ENCODE measurements at regions not wholly inside any gene's neighbourhood (a gene's known extent, or its start where the extent isn't known, plus 50 kb on each side); places are given as distances from the start of the nearest gene placed in this dataset.

DNA sequence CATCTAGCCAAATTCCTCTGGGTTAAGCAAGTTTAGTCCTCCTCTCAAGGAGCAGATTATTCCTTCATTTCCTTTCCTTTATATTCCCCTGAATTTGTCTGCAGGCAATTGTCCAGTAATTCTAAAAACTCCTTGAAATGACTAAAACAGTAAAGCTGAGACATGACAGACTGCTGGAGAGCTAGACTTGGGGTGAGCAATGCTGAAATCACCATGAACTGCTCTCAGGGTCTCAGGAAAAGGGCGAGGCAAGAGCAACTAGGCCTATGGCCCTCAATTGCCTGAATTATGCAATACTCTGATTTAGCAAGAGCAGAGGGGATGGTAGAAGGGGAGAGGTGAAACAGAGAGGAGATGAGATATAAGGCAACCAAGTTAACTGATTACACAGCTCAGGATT is 172.9 kb upstream of the NREP start:
- no peak overlapping the region for H3K27ac ChIP-seq (ENCODE audit: low read length)
- H4K20me1 ChIP-seq (ENCODE audit: insufficient read depth) = no peaks in the 10 kb centered on the region
- H3K9ac ChIP-seq (ENCODE audit: low read length) = no peak overlapping the region
- no peaks in the 10 kb centered on the region for H3K9me3 ChIP-seq (ENCODE audit: low read length)
- no peaks in the 10 kb centered on the region for H3K9me2 ChIP-seq (ENCODE audit: insufficient read depth, low read length)
- H3K27me3 ChIP-seq (ENCODE audit: insufficient read depth, low read depth, low read length) = no peaks in the 10 kb centered on the region
- no peak overlapping the region for H2AFZ ChIP-seq (ENCODE audit: low read depth, low read length)
- H3K36me3 ChIP-seq (ENCODE audit: insufficient read depth, low read length) = no peaks in the 10 kb centered on the region
- no peaks in the 10 kb centered on the region for H3K79me2 ChIP-seq (replicated peaks; ENCODE audit: insufficient read depth, low read length)
- H3K4me3 ChIP-seq (ENCODE audit: low read length) = no peak overlapping the region
- no peak overlapping the region for H3K4me2 ChIP-seq (ENCODE audit: low read length)
- no peaks in the 10 kb centered on the region for H3F3A ChIP-seq (ENCODE audit: insufficient read depth, low read length, poor library complexity, severe bottlenecking)
- TF ChIP-seq EP300 (conservative IDR thresholded peaks at IDR 0.05; ENCODE audit: poor library complexity, severe bottlenecking) = no peak
- TF ChIP-seq RAD21 (conservative IDR thresholded peaks at IDR 0.05) = no peak
- no peak for TF ChIP-seq POLR2AphosphoS5 (IDR thresholded peaks at IDR 0.05)
- no peak for TF ChIP-seq SMC3 (conservative IDR thresholded peaks at IDR 0.05; ENCODE audit: poor library complexity)
- TF ChIP-seq, protein P1, sequence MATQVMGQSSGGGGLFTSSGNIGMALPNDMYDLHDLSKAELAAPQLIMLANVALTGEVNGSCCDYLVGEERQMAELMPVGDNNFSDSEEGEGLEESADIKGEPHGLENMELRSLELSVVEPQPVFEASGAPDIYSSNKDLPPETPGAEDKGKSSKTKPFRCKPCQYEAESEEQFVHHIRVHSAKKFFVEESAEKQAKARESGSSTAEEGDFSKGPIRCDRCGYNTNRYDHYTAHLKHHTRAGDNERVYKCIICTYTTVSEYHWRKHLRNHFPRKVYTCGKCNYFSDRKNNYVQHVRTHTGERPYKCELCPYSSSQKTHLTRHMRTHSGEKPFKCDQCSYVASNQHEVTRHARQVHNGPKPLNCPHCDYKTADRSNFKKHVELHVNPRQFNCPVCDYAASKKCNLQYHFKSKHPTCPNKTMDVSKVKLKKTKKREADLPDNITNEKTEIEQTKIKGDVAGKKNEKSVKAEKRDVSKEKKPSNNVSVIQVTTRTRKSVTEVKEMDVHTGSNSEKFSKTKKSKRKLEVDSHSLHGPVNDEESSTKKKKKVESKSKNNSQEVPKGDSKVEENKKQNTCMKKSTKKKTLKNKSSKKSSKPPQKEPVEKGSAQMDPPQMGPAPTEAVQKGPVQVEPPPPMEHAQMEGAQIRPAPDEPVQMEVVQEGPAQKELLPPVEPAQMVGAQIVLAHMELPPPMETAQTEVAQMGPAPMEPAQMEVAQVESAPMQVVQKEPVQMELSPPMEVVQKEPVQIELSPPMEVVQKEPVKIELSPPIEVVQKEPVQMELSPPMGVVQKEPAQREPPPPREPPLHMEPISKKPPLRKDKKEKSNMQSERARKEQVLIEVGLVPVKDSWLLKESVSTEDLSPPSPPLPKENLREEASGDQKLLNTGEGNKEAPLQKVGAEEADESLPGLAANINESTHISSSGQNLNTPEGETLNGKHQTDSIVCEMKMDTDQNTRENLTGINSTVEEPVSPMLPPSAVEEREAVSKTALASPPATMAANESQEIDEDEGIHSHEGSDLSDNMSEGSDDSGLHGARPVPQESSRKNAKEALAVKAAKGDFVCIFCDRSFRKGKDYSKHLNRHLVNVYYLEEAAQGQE (IDR thresholded peaks at IDR 0.05; ENCODE audit: borderline replicate concordance) = no peak
- no peak for TF ChIP-seq MXI1 (conservative IDR thresholded peaks at IDR 0.05; ENCODE audit: poor library complexity, severe bottlenecking)
- TF ChIP-seq EZH2 (IDR thresholded peaks at IDR 0.05; ENCODE audit: borderline replicate concordance, insufficient read depth, low read length, poor library complexity, severe bottlenecking) = no peak
- TF ChIP-seq, protein P2, sequence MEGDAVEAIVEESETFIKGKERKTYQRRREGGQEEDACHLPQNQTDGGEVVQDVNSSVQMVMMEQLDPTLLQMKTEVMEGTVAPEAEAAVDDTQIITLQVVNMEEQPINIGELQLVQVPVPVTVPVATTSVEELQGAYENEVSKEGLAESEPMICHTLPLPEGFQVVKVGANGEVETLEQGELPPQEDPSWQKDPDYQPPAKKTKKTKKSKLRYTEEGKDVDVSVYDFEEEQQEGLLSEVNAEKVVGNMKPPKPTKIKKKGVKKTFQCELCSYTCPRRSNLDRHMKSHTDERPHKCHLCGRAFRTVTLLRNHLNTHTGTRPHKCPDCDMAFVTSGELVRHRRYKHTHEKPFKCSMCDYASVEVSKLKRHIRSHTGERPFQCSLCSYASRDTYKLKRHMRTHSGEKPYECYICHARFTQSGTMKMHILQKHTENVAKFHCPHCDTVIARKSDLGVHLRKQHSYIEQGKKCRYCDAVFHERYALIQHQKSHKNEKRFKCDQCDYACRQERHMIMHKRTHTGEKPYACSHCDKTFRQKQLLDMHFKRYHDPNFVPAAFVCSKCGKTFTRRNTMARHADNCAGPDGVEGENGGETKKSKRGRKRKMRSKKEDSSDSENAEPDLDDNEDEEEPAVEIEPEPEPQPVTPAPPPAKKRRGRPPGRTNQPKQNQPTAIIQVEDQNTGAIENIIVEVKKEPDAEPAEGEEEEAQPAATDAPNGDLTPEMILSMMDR (IDR thresholded peaks at IDR 0.05; ENCODE audit: poor library complexity, severe bottlenecking) = no peak
- TF ChIP-seq TAF1 (IDR thresholded peaks at IDR 0.05; ENCODE audit: low read depth) = no peak

DNA sequence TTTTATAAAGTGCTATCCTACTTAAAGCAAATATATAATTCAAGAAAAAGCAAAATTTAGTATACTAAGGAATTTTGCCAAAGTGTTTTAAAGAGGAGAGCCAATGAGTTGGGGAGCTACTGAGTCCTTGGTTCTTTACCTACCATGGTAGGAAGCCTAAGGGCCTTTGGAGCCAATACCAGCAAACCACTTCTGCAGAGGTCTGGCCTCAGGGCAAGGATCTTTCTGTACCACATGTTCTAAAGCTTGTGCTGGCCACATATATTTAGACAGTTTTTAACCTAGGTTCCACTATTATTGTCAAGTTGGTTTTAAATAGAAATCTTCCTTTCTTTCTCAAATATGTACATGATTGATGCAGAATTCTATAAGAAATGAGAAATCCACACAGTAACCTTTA is 172.3 kb upstream of the NREP start:
- Histone ChIP-seq H3K9ac (ENCODE audit: low read length) (no peak overlapping the region), H4K20me1 (ENCODE audit: insufficient read depth) (no peaks in the 10 kb centered on the region), H3K36me3 (ENCODE audit: insufficient read depth, low read length) (no peaks in the 10 kb centered on the region), H2AFZ (ENCODE audit: low read depth, low read length) (no peak overlapping the region), H3K79me2 (replicated peaks; ENCODE audit: insufficient read depth, low read length) (no peaks in the 10 kb centered on the region), H3K27me3 (ENCODE audit: insufficient read depth, low read depth, low read length) (no peaks in the 10 kb centered on the region), H3F3A (ENCODE audit: insufficient read depth, low read length, poor library complexity, severe bottlenecking) (no peaks in the 10 kb centered on the region), H3K9me2 (ENCODE audit: insufficient read depth, low read length) (no peaks in the 10 kb centered on the region), H3K9me3 (ENCODE audit: low read length) (no peaks in the 10 kb centered on the region), H3K27ac (ENCODE audit: low read length) (no peak overlapping the region), H3K4me3 (ENCODE audit: low read length) (no peak overlapping the region), H3K4me2 (ENCODE audit: low read length) (no peak overlapping the region)
- TF ChIP-seq RAD21 (conservative IDR thresholded peaks at IDR 0.05) (no peak), MXI1 (conservative IDR thresholded peaks at IDR 0.05; ENCODE audit: poor library complexity, severe bottlenecking) (no peak), POLR2AphosphoS5 (IDR thresholded peaks at IDR 0.05) (no peak), EZH2 (IDR thresholded peaks at IDR 0.05; ENCODE audit: borderline replicate concordance, insufficient read depth, low read length, poor library complexity, severe bottlenecking) (no peak), SMC3 (conservative IDR thresholded peaks at IDR 0.05; ENCODE audit: poor library complexity) (no peak), TAF1 (IDR thresholded peaks at IDR 0.05; ENCODE audit: low read depth) (no peak), EP300 (conservative IDR thresholded peaks at IDR 0.05; ENCODE audit: poor library complexity, severe bottlenecking) (no peak)
- TF ChIP-seq, protein P2 (IDR thresholded peaks at IDR 0.05; ENCODE audit: poor library complexity, severe bottlenecking) = no peak
- TF ChIP-seq, protein P1 (IDR thresholded peaks at IDR 0.05; ENCODE audit: borderline replicate concordance) = no peak

All from neural cell (in vitro differentiated cells).